Vagina (tissue), 2 donors: ENCODE measurements at regions not wholly inside any gene's neighbourhood (a gene's known extent, or its start where the extent isn't known, plus 50 kb on each side); places are given as distances from the start of the nearest gene placed in this dataset.

Experiments used
- CTCF ChIP-seq, 3 experiments: fragments of 450-650 bp in 2 of 3; fragments of 200-600 bp in 1 of 3; sonication (generic) in 1 of 3; IDR thresholded peaks; one replicate each; pipeline ENCODE4 v1.5.1; 2017 to 2019; ENCODE audit warnings: antibody characterized with exemption in 3 of 3, mild to moderate bottlenecking in 2 of 3, moderate library complexity in 2 of 3
- POLR2A ChIP-seq, 2 donors: fragments of 450-650 bp; IDR thresholded peaks; one replicate each; pipeline ENCODE4 v1.6.1; 2017; ENCODE audit warnings: antibody characterized with exemption in 2 of 2, mild to moderate bottlenecking in 2 of 2, moderate library complexity in 2 of 2

GRCh38 chr2:9765611-9766531, 77.4 kb upstream of the TAF1B start:
- TF ChIP-seq CTCF (IDR thresholded peaks at IDR 0.05) (no peak), POLR2A (IDR thresholded peaks at IDR 0.05) (no peak)
